A549 (cell line): ENCODE measurements at regions not wholly inside any gene's neighbourhood (a gene's known extent, or its start where the extent isn't known, plus 50 kb on each side); places are given as distances from the start of the nearest gene placed in this dataset.

ENCODE experiments used
- ATAC-seq, 2 experiments: fragments of 200-7000 bp in 1 of 2; fragments of >200 bp in 1 of 2; cut with Nextera tagmentation in 1 of 2; cut with Tn5 transposase in 1 of 2; 3 replicates each; pipeline versions ENCODE4 v1.8.0 to v1.9.1; 2018 to 2020; ENCODE audit warnings: mild to moderate bottlenecking in 1 of 2, moderate library complexity in 1 of 2
- CTCF ChIA-PET: fragments of 300-600 bp; sonication (Branson Sonifier 250); formaldehyde crosslinking; extraction: SDS; loops from one replicate; lab custom pipeline; 2021; ENCODE audit warnings: antibody characterized with exemption, inconsistent platforms; lab: Yijun Ruan, JAX
- POLR2A ChIA-PET: fragments of 350-600 bp; formaldehyde crosslinking; extraction: SDS; loops from one replicate; lab custom pipeline; 2021; ENCODE audit warnings: antibody characterized with exemption, inconsistent platforms; lab: Yijun Ruan, JAX
- DNase-seq, 2 experiments: peaks; one replicate each; pipeline versions ENCODE4 v3.0.0 to v3.0.0-alpha.2; 2011 to 2016; ENCODE audit warnings: low read depth in 1 of 2, low spot score in 1 of 2
- FAIRE-seq: peaks from 2 replicates; lab custom pipeline; 2011; peaks lifted over from hg19 to GRCh38; lab: Jason Lieb, UNC
- H3K27ac ChIP-seq, 2 experiments: fragments of >200 bp; sonication (Bioruptor Twin); formaldehyde crosslinking; 3 replicates each; pipeline ENCODE4 v1.5.1; 2016 to 2017
- H3K4me1 ChIP-seq: fragments of >200 bp; sonication (Bioruptor Twin); formaldehyde crosslinking; 3 replicates; pipeline ENCODE4 v1.6.1; 2016
- H3K4me2 ChIP-seq: fragments of >200 bp; sonication (Bioruptor Twin); formaldehyde crosslinking; 3 replicates; pipeline ENCODE4 v1.6.1; 2016
- H3K4me3 ChIP-seq: fragments of >200 bp; sonication (Bioruptor Twin); formaldehyde crosslinking; 3 replicates; pipeline ENCODE4 v1.5.1; 2016
- H3K9me3 ChIP-seq: fragments of >200 bp; sonication (Bioruptor Twin); formaldehyde crosslinking; 3 replicates; pipeline ENCODE4 v1.6.1; 2016
- BHLHE40 ChIP-seq: IDR thresholded peaks from 2 replicates; pipeline ENCODE4 v1.6.1; 2012; ENCODE audit warnings: low read depth, low read length, inconsistent platforms
- CHD2 ChIP-seq: fragments of 150-350 bp; IDR thresholded peaks from 2 replicates; pipeline ENCODE4 v1.6.1; 2014; ENCODE audit warnings: low read length; ENCODE audit not compliant: partially characterized antibody
- EHF ChIP-seq: fragments of 250-450 bp; sonication (Bioruptor Pico); IDR thresholded peaks from 2 replicates; pipeline ENCODE4 v1.5.0; 2020; ENCODE audit warnings: mild to moderate bottlenecking
- FOXS1 ChIP-seq: fragments of 250-450 bp; sonication (Bioruptor Pico); IDR thresholded peaks from 2 replicates; pipeline ENCODE4 v1.5.0; 2020; ENCODE audit warnings: mild to moderate bottlenecking, moderate library complexity
- JUN ChIP-seq, 2 experiments: fragments of >200 bp; sonication (Bioruptor Twin); formaldehyde crosslinking; IDR thresholded peaks; 2 replicates in 1 of 2; 3 replicates in 1 of 2; pipeline ENCODE4 v1.6.1; 2016 to 2017
- JUNB ChIP-seq: fragments of >200 bp; sonication (Bioruptor Twin); formaldehyde crosslinking; IDR thresholded peaks from 2 replicates; pipeline ENCODE4 v1.6.1; 2016
- KDM5A ChIP-seq: fragments of 200-600 bp; sonication (generic); IDR thresholded peaks from 2 replicates; pipeline ENCODE4 v1.6.1; 2016; ENCODE audit warnings: antibody characterized with exemption, mild to moderate bottlenecking
- MAFK ChIP-seq: fragments of 450-650 bp; IDR thresholded peaks from 2 replicates; pipeline ENCODE4 v1.6.1; 2014; ENCODE audit not compliant: partially characterized antibody
- MAZ ChIP-seq: fragments of 150-350 bp; IDR thresholded peaks from 2 replicates; pipeline ENCODE4 v1.6.1; 2014; ENCODE audit warnings: antibody characterized with exemption, low read depth, low read length, borderline replicate concordance
- NFE2L2 ChIP-seq: fragments of 150-350 bp; conservative IDR thresholded peaks from 2 replicates; pipeline ENCODE4 v1.6.1; 2014; ENCODE audit warnings: low read length
- NR3C1 ChIP-seq: fragments of >200 bp; sonication (Bioruptor Twin); formaldehyde crosslinking; IDR thresholded peaks from 3 replicates; pipeline ENCODE4 v1.6.1; 2017
- POLR2AphosphoS2 ChIP-seq: conservative IDR thresholded peaks from 2 replicates; pipeline ENCODE4 v1.6.1; 2012; ENCODE audit warnings: low read length, improper control_type of control experiment, inconsistent platforms
- RAD21 ChIP-seq, 2 experiments: fragments of >200 bp in 1 of 2; sonication (Bioruptor Twin) in 1 of 2; formaldehyde crosslinking in 1 of 2; IDR thresholded peaks in 1 of 2; conservative IDR thresholded peaks in 1 of 2; 2 replicates in 1 of 2; 3 replicates in 1 of 2; pipeline ENCODE4 v1.6.1; 2012 to 2018; ENCODE audit warnings: inconsistent platforms in 1 of 2
- SMC3 ChIP-seq: fragments of >200 bp; sonication (Bioruptor Twin); formaldehyde crosslinking; IDR thresholded peaks from 3 replicates; pipeline ENCODE4 v1.6.1; 2018; ENCODE audit warnings: inconsistent platforms
- TP53 ChIP-seq: fragments of 250-450 bp; sonication (Bioruptor Pico); IDR thresholded peaks from 2 replicates; pipeline ENCODE4 v1.5.0; 2021; ENCODE audit warnings: mild to moderate bottlenecking, moderate library complexity
- ZC3H11A ChIP-seq: fragments of 450-650 bp; IDR thresholded peaks from 2 replicates; pipeline ENCODE4 v1.6.1; 2014; ENCODE audit warnings: antibody characterized with exemption, mild to moderate bottlenecking
- ZFP36 ChIP-seq: fragments of 450-650 bp; IDR thresholded peaks from 2 replicates; pipeline ENCODE4 v1.6.1; 2014; ENCODE audit warnings: borderline replicate concordance; ENCODE audit not compliant: partially characterized antibody
- WGBS: methylation state at CpG from one replicate; pipeline ENCODE4 v1.1.6; 2017; ENCODE audit errors: missing lambda C conversion rate; 5-methylcytosine and 5-hydroxymethylcytosine counted together
- TF ChIP-seq, protein P1 (sequence below): fragments of >200 bp; sonication (Bioruptor Twin); formaldehyde crosslinking; IDR thresholded peaks from 2 replicates; pipeline ENCODE4 v1.6.1; 2016
- TF ChIP-seq, protein P2 (sequence below): fragments of 450-650 bp; IDR thresholded peaks from 2 replicates; pipeline ENCODE4 v1.6.1; 2014; ENCODE audit warnings: antibody characterized with exemption
- TF ChIP-seq, protein P3 (sequence below): IDR thresholded peaks from 2 replicates; pipeline ENCODE4 v1.6.1; 2012

GRCh38 chr12:71356569-71356968, 83.0 kb upstream of the LGR5 start:
- ChIA-PET CTCF (no interaction called here), POLR2A (no interaction called here)
- ATAC-seq (no peak), FAIRE-seq (no peak), DNase-seq (no peak)
- H3K4me1 ChIP-seq: no peaks in the 10 kb centered on the region
- H3K4me3 ChIP-seq: no peak overlapping the region
- H3K27ac ChIP-seq: no peak overlapping the region
- no peaks in the 10 kb centered on the region for H3K9me3 ChIP-seq
- TF ChIP-seq EHF (CRISPR knock-in tag): no peak
- no peak for TF ChIP-seq RAD21 (conservative IDR thresholded peaks at IDR 0.05 in 1 of 2, IDR thresholded peaks at IDR 0.05 in 1 of 2)
- TF ChIP-seq KDM5A: no peak
- no peak for TF ChIP-seq MAZ
- TF ChIP-seq, protein P1, sequence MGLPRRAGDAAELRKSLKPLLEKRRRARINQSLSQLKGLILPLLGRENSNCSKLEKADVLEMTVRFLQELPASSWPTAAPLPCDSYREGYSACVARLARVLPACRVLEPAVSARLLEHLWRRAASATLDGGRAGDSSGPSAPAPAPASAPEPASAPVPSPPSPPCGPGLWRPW: no peak
- TF ChIP-seq NR3C1: no peak
- TF ChIP-seq, protein P2, sequence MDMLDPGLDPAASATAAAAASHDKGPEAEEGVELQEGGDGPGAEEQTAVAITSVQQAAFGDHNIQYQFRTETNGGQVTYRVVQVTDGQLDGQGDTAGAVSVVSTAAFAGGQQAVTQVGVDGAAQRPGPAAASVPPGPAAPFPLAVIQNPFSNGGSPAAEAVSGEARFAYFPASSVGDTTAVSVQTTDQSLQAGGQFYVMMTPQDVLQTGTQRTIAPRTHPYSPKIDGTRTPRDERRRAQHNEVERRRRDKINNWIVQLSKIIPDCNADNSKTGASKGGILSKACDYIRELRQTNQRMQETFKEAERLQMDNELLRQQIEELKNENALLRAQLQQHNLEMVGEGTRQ: no peak
- no peak for TF ChIP-seq MAFK
- TF ChIP-seq, protein P3, sequence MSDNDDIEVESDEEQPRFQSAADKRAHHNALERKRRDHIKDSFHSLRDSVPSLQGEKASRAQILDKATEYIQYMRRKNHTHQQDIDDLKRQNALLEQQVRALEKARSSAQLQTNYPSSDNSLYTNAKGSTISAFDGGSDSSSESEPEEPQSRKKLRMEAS: no peak
- TF ChIP-seq, all 56 proteins: peak for 0
- H3K4me2 ChIP-seq: no peak overlapping the region
- WGBS: 2% methylated on average over 1 of the region's 1 CpG

DNA sequence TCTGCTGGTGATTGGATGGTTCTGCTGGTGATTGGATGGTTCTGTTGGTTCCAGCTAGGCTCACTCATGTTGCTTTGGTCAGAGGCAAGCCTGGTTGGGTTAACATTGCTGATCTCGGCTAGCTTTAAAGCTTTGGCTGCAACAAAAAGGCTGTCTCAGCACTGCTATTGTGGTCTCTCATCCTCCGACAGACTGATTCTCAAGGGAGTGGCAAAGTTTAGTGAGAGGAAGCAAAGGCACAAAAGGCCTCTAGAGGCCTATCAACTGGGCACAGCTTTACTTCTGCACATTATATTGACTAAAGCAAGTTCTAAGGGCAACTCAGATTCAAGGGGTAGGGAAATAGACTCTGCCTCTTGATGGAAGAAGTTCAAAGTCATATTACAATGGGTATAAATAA, 84.7 kb upstream of the LGR5 start:
- CTCF ChIA-PET: interaction anchor here (0.6 to 1.2 kb wide), 3 partner anchors 38 to 374 kb away, joined by 3 read pairs; no protein-coding TSS in a partner anchor
- TF ChIP-seq JUNB: no peak
- no peak for TF ChIP-seq BHLHE40
- Histone ChIP-seq H3K4me1 (no peaks in the 10 kb centered on the region), H3K4me2 (no peak overlapping the region), H3K27ac (no peak overlapping the region), H3K4me3 (no peak overlapping the region), H3K9me3 (no peaks in the 10 kb centered on the region)
- ATAC-seq (no peak), DNase-seq (no peak), FAIRE-seq (no peak)
- POLR2A ChIA-PET: no interaction called here
- 45% methylated on average over 2 of the region's 2 CpGs for WGBS

- ChIA-PET POLR2A (no interaction called here), CTCF (interaction anchor here (1.2 kb wide), 1 partner anchor 39 kb away, joined by 3 read pairs; no protein-coding TSS in a partner anchor)
- Histone ChIP-seq H3K4me2 (no peak overlapping the region), H3K4me1 (no peaks in the 10 kb centered on the region)
- TF ChIP-seq ZC3H11A (no peak), ZFP36 (no peak), MAFK (no peak), CHD2 (no peak), TP53 (CRISPR knock-in tag) (no peak), SMC3 (no peak), POLR2AphosphoS2 (no peak), FOXS1 (CRISPR knock-in tag) (no peak)
- TF ChIP-seq, all 56 proteins: peak for 0
- no peak overlapping the region for H3K27ac ChIP-seq
- no peak overlapping the region for H3K4me3 ChIP-seq
- DNase-seq: no peak
- no peak for FAIRE-seq
- H3K9me3 ChIP-seq: no peaks in the 10 kb centered on the region
- 0% methylated on average over 2 of the region's 2 CpGs for WGBS
- ATAC-seq: no peak
These were observed 86.0 kb upstream of the LGR5 start for GRCh38 chr12:71353607-71354006.

DNA sequence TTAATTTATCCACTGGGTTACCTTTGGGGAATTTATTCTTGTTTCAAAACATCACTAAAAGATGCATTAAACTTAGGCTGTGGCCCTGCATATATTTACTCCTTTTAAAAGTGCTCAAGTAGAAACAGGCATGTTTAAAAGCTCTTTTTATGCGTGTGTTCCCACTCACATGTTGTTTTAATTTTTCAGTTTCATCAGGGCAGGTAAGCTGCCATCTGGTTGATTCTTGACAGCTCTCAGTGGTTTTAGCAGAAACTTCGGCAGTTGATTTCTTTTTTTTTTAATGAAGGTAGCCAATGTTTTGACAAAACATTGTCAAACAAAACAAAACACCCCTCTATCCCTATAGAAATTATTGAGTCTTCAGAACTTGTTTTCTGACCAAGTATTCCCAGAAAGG, 89.6 kb upstream of the LGR5 start:
- no peak for TF ChIP-seq JUN (IDR thresholded peaks at IDR 0.05)
- TF ChIP-seq NFE2L2: no peak
- POLR2A ChIA-PET: interaction anchor here (0.7 kb wide), 1 partner anchor 13 kb away, joined by 3 read pairs; no protein-coding TSS in a partner anchor
- no peak for ATAC-seq

More for the DNA sequence above, 89.6 kb upstream of the LGR5 start:
- WGBS: 4% methylated on average over 2 of the region's 2 CpGs
- FAIRE-seq (no peak), DNase-seq (no peak)
- Histone ChIP-seq H3K9me3 (no peaks in the 10 kb centered on the region), H3K4me1 (no peaks in the 10 kb centered on the region), H3K4me3 (no peak overlapping the region), H3K4me2 (no peak overlapping the region), H3K27ac (no peak overlapping the region)
- CTCF ChIA-PET: no interaction called here
